Stimulated activated CD8-positive, alpha-beta memory T cell treated with anti-CD3 and anti-CD28 coated beads, Interleukin-4, amount 100 ng/mL, for 4 hours (primary cell): ENCODE measurements at regions not wholly inside any gene's neighbourhood (a gene's known extent, or its start where the extent isn't known, plus 50 kb on each side); places are given as distances from the start of the nearest gene placed in this dataset.

Source experiments
- DNase-seq, 2 donors: peaks; one replicate each; pipeline ENCODE4 v3.0.0-alpha.2; 2020; ENCODE audit warnings: low read depth in 2 of 2, low spot score in 1 of 2

DNA sequence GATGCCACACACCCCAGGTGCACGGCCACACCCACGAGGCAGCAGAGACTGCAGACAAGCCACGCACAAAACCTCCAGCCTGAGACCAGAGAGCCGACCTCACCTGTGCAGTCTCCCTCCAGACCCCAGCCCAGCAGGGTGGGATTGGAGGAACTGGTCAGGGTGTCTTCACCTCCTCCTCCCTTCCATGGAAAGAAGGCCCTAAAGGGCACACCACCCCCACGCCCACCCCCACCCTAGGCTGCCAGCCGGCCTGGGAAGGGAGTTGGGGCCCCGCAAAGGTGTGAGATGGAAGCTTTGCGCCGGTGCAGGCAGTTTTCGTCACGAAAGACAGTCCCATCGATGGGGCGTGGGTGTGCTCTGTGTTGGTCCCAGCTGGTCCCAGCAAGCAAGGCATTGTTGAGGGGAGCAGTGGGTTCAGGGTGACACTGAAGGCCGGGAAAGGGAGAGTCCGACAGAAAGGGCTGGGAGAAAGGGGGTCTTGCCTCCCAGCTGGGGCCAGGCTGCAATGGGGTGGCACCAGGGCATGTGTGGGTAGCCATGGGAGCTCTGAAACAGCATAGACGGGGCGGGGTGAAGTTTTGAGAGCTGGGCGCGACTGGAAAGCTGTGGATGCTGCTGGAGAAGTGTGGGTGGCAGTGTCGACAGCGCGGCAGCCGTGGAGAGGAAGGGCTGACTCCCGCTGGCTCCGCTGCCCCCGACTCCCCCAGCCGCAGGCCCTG is 349.2 kb downstream of the GLRX3 start:
- DNase-seq, result no peak

DNA sequence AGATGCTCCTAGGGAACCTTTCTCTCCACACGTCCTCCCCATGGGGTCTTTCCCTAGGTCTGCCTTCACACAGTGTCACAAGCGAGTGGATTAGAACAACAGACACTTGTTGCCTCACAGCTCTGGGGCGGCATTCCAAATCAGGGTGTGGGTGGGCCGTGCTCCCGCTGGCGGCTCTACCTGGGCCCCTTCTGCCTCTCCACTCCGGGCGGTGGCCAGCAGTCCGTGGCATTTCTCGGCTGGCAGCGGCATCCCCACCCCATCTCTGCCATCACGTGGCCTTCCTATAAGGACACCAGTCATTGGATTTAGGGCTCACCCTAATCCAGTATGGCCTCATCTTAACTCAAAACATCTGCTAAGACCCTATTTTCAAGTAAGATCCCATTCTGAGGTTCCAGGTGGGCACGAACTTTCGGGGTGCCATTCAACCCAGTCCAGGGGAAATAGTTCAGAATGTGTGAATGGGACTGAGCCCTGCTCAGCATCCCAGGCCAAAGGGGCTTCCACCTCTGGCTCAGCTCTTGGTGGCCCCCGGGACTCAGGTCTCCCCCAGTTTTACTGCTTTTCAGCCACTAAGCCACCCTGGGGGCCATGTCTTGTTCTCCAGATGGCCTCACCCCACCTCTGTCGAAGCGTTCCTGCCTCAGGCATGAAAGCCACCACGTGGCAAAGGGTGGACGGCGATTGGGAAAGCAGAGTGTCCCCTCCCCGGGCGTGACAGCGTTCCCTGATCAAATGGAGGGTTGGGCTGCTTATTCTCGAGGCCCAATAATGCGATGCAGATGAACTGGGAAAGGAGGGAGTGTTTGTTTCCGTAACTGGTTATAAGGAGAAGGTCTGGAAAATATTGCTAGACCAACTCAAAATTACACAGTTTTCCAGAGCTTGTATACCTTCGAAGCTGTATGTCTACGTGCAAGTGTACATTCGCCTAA is 350.0 kb downstream of the GLRX3 start:
- no peak for DNase-seq

DNA sequence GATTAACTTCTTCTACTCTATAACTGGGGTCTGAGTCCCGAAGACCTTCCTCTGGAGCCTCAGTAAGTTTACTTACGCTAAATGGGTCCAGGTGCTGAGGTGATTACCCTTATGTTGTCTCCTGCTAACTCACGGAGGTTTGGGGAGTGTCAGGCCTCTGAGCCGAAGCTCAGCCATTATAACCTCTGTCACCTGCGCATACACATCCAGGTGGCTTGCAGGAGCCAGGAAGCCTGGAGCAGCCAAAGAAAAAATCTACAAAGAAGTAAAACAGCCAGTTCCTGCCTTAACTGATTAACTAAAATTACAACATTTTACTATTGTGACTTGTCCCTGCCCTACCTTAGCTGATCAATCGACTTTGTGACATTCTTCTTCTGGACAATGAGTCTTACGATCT is 350.7 kb downstream of the GLRX3 start:
- no peak for DNase-seq

DNA sequence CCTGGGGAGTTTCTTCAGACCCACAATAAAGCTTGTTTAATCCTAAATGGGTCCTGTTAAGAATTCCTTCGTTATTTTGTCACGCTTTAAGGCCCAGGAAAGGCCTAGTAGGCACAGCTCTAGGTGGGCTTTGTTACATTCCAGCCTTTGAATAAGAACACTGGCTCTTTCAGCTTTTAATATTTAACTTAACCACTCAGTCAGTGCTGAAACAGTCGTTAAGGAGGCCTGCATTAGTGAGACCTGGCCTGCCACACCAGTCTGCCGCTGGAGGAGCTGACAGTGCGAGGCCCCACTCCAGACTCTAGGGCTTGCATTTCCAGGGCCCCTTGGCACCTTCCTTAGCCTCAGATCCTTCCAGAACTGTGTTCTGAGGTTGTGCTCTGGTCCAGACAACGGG is 351.4 kb downstream of the GLRX3 start:
- no peak for DNase-seq

DNA sequence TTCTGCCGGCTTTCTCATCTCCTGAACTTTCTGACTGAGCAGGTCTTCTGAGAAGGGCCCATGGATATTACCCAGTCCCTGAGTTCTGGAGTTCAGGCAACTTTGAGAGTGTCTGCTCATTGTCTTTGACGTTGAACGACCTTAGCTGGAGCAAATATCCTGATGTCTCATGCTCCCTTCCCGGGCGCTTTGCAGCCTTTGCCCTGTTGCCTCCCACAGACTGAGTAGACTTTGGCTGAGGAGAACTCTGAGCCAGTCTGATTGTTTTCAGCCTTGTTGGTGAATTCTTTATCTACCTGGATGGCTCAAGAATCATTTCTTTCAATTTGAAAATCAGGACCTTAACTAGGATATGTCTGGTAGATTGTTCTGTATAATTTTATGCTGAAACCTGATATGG is 353.7 kb downstream of the GLRX3 start:
- no peak for DNase-seq

DNA sequence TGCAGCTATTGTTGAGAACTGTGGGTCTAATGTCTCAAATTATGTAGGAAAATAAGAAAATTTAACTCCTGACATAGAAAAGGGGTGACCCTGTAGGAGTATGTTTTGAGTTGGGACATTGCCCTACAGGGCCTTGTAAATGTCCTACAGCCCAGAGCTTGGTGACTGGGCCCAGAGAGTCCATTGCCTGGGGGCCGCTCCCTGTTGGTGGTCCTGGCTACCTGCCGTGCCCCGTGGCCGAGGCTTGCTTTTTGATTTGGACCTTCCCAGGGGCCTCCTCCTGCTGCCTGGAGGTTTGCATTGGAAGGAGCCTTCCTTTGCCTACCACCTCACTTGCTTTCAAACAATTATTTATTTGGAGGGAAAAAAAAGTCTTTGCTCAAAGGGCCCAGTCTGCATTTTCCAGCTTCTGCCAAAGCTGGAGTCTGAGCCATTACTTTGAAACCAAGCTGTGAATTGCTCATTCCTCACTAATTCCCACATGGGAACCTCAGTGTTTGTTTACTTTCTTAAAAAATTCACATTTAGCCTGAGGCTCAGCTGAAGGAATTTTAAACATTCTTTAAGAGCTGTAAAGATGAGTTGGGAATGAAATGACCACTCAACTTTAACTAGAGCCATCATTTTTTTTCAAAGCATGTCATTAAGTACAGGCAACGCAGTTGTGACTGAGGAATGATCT is 355.0 kb downstream of the GLRX3 start:
- DNase-seq, result no peak

DNA sequence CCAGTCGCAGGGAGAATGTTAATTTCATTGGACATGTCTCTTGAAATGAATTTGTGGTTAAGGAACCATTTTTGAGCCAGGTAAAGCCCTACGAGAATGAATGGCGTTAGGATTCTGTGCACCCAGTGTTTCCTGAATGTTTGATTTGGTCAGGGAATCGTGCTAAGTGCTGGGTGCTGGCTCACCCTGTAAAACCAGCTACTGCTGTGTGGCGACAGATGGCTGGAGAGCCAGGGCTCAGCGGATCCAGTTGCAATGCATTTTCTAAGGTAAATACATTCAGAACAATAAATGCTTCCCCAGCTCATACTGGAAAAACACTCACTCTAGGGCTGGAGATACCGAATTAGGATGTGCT is 355.5 kb downstream of the GLRX3 start:
- DNase-seq, result no peak

DNA sequence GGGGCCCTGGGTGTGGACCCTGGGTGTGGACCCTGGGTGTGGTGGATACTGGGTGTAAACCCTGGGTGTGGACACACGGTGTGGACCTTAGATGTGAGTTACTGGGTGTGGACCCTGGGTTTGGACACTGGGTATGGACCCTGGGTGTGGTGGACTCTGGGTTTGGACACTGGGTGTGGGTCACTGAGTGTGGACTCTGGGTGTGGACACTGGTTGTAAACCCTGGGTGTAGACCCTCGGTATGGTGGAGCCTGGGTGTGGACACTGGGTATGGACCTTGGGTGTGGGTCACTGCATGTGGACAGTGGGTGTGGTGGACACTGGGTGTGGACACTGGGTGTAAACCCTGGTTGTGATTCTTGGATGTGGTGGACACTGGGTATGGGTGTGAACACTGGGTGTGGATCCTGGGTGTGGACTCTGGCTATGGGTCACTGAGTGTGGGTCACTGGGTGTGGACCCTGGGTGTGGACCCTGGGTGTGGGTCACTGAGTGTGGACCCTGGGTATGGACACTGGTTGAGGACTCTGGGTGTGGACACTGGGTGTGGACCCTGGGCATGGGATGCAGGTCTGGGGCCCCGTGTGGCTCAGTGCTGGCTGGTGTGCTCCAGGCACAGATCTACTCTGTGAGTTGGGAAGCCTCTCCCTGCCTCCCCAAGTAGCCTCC is 356.2 kb downstream of the GLRX3 start:
- DNase-seq, result no peak

DNA sequence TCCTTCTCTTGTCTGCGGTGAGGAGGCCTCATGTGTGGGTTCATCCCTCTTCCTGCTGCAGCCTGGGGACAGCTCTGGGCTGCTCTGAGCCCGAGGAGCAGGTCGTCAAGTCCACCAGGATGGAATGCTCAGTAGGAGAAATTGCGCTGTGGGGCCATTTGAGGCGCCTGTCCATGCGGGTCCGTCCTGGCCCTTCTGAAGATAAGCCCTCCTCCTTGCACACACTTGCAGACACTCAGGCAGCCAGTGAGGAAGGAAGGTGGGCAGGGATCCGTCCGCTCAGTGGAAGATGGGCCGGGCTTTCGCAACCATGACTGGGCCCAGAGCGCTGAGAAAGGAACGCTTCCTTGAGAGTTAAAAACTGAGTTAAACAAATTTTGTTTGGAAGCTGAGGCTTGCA is 356.8 kb downstream of the GLRX3 start:
- DNase-seq, result no peak

DNA sequence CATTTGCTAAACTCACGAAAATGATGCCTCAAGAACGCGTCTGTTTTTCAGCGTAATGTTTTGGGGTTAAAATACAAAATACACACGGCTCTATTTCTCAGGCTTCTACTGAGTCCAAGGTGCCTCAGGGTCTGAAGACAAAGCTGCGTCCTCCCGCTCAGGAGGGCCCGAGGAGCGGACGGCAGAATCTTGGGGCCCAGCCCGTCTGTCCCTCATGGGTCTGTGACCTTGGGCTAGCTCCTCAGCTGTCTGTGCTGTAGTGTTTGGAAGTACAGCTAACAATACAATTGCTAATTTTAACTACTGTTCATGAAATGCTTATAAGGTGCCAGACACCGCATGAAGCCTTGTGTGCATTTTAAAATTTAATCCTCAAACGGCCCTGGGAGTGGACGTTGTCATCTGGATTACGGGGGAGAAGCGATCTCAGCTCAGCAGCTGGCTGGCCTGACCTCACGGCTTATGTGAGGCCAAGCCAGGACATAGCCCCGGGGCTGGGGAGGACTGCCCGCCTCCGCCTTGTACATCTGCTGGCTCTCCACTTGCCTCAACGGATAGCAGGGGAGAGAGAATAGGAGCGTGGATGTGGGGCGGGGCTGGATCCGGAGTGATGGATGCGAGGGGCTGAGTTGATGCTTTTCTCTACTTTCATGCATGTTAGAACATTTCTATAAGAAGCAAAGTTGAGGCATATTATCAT is 357.4 kb downstream of the GLRX3 start:
- DNase-seq, result no peak

DNA sequence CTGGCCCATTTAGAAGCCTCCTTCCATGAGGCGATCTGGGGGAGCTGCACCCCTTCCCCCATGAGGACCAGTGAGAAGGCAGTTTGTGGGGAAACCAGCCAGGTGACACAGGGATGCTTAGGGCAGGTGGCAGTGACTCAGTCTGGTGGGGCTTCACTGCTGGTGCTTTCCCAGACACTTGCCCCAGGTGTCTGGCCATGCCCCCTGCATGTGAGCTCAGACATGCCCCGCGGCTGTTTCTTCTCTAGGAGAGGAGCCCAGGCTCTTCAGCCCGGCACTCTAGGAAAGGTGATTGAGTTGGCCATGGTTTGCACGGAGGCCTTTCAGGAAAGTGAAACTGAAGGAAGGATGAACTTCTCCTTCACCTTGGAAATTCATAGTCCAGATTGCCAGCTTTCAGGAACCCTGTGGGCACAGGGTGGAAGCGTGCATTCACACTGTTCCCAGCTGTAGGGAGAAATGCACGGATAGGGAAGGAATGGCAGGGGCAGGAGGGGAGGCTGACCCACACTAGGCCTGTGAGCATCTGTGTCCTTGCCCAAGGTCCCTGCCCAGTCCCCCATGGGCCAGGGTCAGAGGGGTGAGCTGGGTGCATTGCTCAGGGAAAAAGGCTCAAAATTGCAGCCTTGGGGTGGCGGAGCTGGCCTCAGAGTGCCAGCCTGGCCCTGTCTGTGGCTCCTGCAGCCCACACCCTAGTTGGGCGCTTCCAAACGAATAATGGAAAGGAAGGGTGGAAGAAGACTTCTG is 359.1 kb downstream of the GLRX3 start:
- DNase-seq, result no peak

DNA sequence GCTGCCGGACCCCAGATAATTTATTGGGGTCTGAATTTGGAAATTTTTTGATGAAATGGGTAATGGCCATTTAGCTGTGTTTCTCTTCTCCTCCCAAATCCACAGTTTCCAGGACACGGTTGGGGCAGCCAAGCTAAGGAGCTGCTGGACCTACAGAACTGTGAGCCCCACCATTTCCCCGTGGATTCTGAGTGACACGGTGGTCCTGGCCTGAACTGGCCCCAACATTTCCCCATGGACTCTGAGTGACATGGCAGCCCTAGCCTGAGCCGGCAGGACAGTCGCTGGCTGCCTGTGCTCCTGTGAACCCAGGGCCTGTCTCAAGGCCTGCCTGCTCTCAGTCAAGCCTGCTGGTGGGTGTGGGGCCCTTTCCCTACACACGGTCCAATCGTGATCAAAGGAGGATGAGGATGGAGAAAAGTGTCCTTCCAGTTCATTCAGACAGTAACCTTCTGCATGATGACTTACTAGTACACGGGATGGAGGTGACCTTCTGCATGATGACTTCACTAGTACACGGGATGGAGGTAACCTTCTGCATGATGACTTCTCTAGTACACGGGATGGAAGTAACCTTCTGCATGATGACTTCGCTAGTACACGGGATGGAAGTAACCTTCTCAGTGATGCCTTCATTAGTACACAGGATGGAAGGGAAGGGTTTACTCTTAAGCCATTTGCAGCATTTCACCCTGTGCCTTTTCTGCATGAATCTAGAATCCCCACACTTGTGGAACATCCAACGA is 359.9 kb downstream of the GLRX3 start:
- DNase-seq, result no peak

DNA sequence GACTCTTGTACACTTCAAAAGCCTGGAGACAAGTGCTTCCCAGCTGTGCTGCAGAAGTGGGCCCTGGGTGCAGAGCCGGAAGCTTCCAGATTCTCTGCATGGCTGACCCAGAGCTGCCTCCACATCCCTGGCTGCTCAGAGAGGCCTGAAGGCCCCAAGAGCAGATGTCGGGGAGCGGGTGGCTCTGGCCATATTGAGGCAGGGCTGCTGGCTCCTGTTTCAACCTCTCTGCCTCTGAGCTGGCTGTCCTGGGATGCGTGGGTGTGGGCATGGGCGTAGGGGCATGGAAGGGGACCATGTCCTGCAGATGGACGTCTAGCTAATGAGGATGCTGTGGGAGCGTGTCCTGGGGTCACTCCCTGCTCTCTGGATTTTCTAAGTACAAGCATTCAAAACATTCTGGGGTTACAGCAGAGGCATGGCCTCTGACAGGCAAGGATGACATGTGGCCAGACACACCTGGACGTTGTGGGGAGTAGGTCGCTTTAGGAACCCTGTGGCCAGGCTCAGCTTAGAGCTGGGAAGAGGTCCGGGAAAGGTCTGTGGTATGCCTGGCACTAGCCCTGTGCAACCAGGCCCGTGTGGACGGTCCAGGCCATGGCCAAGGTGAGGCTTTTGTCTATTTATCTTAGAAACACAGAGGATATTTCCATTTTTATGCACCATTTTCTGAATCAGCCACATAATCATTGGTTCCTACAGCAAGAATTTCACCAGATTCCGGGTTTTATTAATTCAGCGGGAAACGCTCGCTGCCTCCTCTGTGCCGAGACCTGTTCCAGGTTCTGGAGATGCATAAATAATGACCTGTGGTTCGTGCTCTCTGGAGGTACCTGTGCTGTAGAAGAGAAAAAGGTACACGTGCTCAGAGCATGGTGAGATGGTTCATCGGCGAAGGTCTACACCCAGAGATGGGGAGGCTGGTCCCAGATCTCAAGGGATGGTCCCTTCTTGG is 361.1 kb downstream of the GLRX3 start:
- no peak for DNase-seq

DNA sequence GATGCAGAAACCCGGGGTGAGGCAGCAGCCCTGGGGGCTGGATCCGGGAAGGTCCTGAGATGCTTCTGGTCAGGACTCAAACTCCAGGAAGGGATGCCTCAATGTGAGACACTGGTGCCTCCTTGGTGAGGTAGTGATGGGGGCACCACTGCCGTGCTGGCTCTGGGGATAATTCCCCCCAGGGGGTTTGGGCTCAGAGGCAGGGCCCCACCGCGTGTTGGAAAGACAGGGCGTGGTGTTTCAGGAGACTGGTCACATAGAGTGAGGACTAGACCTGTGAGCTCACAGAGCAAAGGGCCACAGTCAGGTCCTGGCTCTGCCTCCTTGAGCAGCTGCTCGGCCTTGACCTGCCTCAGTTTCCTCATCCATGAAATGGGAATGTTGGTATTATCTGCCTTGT is 361.9 kb downstream of the GLRX3 start:
- no peak for DNase-seq

DNA sequence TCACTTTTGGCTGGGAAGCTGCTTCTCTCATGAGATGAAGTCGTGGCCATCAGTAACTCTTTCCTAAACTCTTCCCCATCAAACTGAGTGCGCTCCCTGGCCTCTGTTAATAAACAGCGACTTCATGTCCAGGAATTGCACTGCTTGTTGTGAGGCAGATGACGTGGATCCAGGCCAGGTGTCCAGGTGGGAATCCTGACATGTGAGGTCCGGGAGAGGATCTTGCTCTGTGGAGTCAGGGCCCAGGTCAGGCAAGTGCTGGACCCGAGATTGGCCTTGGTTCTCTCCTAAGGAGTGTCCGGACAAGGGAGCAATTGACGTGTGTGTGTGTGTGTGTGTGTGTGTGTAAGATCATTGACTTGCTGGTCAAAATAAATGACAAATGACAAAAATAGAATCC is 362.7 kb downstream of the GLRX3 start:
- no peak for DNase-seq

DNA sequence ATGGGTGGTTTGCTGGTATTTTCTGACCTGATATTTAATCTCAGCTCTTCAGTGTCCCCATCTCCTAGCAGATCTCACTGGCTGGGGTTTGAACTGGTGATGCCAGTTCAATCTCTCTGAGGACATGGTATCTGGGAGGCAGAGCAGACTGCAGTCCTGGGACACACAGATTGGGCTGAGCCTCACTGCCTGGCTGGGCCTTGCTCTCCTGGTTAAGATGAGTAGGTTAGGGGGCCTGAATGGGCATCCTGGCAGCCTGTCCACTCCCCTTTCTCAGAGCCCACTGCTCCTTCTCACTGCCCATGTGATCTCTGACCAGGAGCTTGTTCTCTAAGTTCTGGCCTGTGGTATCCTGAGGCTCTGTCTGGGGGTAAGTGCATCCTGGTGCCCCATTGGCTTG is 363.4 kb downstream of the GLRX3 start:
- no peak for DNase-seq

DNA sequence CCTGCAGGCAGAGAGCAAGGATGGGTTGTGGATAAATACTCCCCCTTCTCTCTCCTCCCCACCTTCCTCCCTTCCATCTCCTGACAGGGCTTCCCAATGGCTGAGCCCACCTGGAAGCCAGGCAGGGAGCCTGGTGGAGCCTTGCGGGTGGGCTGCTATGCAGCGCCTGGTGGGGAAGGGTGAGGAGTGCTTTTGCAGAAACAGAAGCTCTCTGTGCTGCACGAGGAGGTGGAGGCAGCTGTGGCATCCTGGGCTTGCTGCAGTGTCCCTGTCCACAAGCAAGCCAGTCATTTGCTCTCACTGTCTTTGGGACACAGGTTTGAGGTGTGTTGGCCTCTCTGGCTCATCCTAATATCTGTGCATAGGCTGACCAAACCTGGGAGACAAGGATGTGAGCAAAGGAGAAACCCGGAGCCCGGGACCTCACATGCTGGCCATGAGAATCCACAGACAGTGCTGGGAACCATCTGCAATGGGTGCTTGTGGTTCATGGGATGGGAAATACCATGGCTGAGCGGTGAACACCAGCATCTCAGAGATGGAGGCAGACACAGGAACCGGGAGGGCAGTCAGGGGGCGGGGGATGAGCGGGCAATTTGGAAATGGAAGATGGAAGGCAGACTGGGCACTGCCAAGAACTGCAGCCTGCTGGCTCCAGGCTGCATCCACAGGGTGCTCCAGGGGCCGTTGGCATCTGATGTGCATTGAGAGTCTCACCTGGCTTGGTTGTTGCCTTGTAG is 364.2 kb downstream of the GLRX3 start:
- DNase-seq, result no peak

DNA sequence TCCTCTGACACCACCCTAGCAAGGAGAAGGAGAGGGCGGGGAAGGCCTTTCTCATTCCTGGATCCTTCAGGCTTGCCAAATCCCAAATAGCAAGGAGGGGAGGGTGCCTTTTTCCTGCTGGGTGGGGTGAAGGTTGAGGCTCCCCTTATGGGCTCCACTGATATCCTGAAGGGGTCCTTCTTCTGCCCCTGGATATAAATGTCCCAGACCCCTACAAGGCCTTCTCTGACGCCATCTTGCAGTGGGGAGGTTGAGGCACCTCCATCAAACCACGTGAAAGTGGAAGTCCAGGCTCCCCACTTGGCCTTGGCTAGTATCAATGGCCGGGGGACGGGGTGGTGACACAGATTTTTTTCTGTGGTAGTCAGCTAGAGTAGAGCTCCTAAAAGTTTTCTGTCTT is 371.3 kb downstream of the GLRX3 start:
- no peak for DNase-seq
